Fibroblast of lung (primary cell): ENCODE measurements at regions not wholly inside any gene's neighbourhood (a gene's known extent, or its start where the extent isn't known, plus 50 kb on each side); places are given as distances from the start of the nearest gene placed in this dataset.

Experiments
- DNase-seq, 2 donors: peaks; one replicate each; pipeline versions ENCODE4 v3.0.0 to v3.0.0-alpha.2; 2010; ENCODE audit warnings: low read depth in 2 of 2
- H2AFZ ChIP-seq: 2 replicates; pipeline ENCODE4 v1.5.1; 2012; ENCODE audit warnings: low read length, control low read depth, inconsistent platforms
- H3K27ac ChIP-seq: 2 replicates; pipeline ENCODE4 v1.5.1; 2011; ENCODE audit warnings: low read length, control low read depth; ENCODE audit not compliant: insufficient read depth
- H3K27me3 ChIP-seq: 2 replicates; pipeline ENCODE4 v1.5.1; 2011; ENCODE audit warnings: mild to moderate bottlenecking, low read length; ENCODE audit not compliant: control insufficient read depth, insufficient read depth
- H3K36me3 ChIP-seq: 2 replicates; pipeline ENCODE4 v1.5.1; 2011; ENCODE audit warnings: low read length; ENCODE audit not compliant: control insufficient read depth, insufficient read depth
- H3K4me1 ChIP-seq: 2 replicates; pipeline ENCODE4 v1.5.1; 2011; ENCODE audit warnings: low read length; ENCODE audit not compliant: control insufficient read depth, insufficient read depth; ENCODE audit errors: extremely low read depth
- H3K4me2 ChIP-seq: 2 replicates; pipeline ENCODE4 v1.5.1; 2011; ENCODE audit warnings: low read length, control low read depth; ENCODE audit not compliant: insufficient read depth; ENCODE audit errors: extremely low read depth
- H3K4me3 ChIP-seq, 4 experiments: fragments of 200-600 bp in 1 of 4; sonication (generic) in 1 of 4; replicated peaks in 1 of 4; 2 replicates each; pipeline ENCODE4 v1.5.1; 2011 to 2016; ENCODE audit warnings: low read length in 4 of 4, low read depth in 3 of 4, mild to moderate bottlenecking in 3 of 4, control low read depth in 2 of 4, inconsistent platforms in 1 of 4, mixed read lengths in 1 of 4; ENCODE audit not compliant: insufficient read depth in 1 of 4; ENCODE audit errors: control extremely low read depth in 1 of 4
- H3K79me2 ChIP-seq: 2 replicates; pipeline ENCODE4 v1.5.1; 2012; ENCODE audit warnings: mild to moderate bottlenecking, low read length, inconsistent platforms; ENCODE audit not compliant: control insufficient read depth, insufficient read depth
- H3K9ac ChIP-seq: 2 replicates; pipeline ENCODE4 v1.5.1; 2011; ENCODE audit warnings: mild to moderate bottlenecking, low read length, control low read depth; ENCODE audit not compliant: insufficient read depth
- H3K9me3 ChIP-seq: 2 replicates; pipeline ENCODE4 v1.5.1; 2012; ENCODE audit warnings: low read depth, low read length; ENCODE audit not compliant: control insufficient read depth, insufficient read depth
- H4K20me1 ChIP-seq: 2 replicates; pipeline ENCODE4 v1.5.1; 2011; ENCODE audit warnings: low read length; ENCODE audit not compliant: control insufficient read depth, insufficient read depth; ENCODE audit errors: extremely low read depth
- CTCF ChIP-seq, 2 donors: IDR thresholded peaks in 1 of 2; conservative IDR thresholded peaks in 1 of 2; 1 replicate in 1 of 2; 2 replicates in 1 of 2; pipeline ENCODE4 v1.5.1; 2011 to 2012; ENCODE audit warnings: low read length in 2 of 2, control low read depth in 1 of 2, inconsistent platforms in 1 of 2, low read depth in 1 of 2, mild to moderate bottlenecking in 1 of 2
- EZH2 ChIP-seq: IDR thresholded peaks from 2 replicates; pipeline ENCODE4 v1.5.1; 2012; ENCODE audit warnings: low read length, control low read depth, mild to moderate bottlenecking; ENCODE audit errors: missing control alignments

DNA sequence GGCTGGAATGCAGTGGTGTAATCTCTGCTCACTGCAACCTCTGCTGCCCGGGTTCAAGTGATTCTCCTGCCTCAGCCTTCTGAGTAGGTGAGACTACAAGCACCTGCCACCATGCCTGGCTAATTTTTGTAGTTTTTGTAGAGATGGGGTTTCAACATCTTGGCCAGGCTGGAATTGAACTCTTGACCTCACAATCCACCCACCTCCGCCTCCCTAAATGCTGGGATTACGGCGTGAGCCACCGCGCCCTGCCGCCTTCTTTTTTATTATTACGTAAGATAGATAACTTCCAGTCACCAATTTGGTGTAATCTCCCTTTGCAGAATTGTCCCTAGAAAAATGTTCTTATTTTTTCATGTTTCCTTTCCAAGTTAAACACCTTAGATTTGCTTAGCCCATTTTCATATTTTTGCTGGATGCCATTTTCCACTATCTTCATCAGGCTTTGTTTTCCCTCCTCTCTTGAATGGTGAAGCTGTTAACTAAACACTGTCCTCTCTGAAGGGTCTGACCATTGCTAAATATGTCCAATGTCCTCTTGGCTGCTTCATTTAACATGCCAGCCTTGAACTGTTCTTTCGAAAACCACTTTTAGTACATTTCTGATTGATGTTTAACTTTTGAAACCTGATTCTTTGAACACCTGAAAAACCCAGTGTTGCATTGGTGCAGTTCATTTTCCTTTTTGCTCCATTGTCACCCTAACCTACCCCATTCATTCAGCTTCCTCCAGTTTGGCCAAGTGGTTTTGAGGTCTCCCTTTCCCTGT, 135.1 kb upstream of the PIK3R1 start:
- no peak overlapping the region for H3K4me3 ChIP-seq
- H3K27ac ChIP-seq: no peak overlapping the region
- H3K36me3 ChIP-seq: no peaks in the 10 kb centered on the region
- H3K4me1 ChIP-seq: no peaks in the 10 kb centered on the region
- TF ChIP-seq EZH2 (no peak), CTCF (conservative IDR thresholded peaks at IDR 0.05 in 1 of 2, IDR thresholded peaks at IDR 0.05 in 1 of 2; ENCODE audit: low read depth in 1 of 2, low read length in 2 of 2) (no peak)
- no peaks in the 10 kb centered on the region for H3K79me2 ChIP-seq
- no peak overlapping the region for H2AFZ ChIP-seq
- no peaks in the 10 kb centered on the region for H3K27me3 ChIP-seq
- no peak overlapping the region for H3K4me2 ChIP-seq
- no peaks in the 10 kb centered on the region for H4K20me1 ChIP-seq
- H3K9me3 ChIP-seq: no peaks in the 10 kb centered on the region
- no peak overlapping the region for H3K9ac ChIP-seq
- DNase-seq: no peak

GRCh38 chr5:68077349-68077894, 138.1 kb upstream of the PIK3R1 start:
- Histone ChIP-seq H3K27me3 (no peaks in the 10 kb centered on the region), H3K79me2 (no peaks in the 10 kb centered on the region)
- TF ChIP-seq EZH2: no peak
- TF ChIP-seq CTCF (conservative IDR thresholded peaks at IDR 0.05 in 1 of 2, IDR thresholded peaks at IDR 0.05 in 1 of 2; ENCODE audit: low read depth in 1 of 2, low read length in 2 of 2): no peak

DNA sequence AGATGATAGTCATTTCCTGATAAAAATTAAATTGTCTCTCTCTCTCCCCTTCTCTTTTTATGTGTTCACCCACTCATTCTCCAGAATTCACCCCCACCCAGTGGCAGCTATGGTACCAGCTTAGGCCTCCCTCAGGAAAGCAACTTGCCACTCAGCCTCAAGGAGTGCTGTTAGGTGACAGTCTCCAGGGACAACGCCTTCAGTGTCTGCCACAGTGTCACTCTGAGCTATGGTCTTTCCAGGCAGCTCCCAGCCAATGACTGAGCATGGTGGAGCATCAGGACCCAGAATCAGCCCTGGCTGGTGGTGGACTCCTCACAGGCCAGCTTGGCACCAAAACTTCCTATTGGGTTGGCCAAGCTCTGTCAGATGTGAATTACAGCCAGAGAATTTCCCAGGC, 140.9 kb upstream of the PIK3R1 start:
- Histone ChIP-seq H3K27ac (no peak overlapping the region), H3K27me3 (no peaks in the 10 kb centered on the region), H3K4me3 (no peak overlapping the region), H3K4me1 (no peaks in the 10 kb centered on the region), H3K4me2 (no peak overlapping the region), H2AFZ (no peak overlapping the region), H3K9me3 (no peaks in the 10 kb centered on the region), H4K20me1 (no peaks in the 10 kb centered on the region), H3K9ac (no peak overlapping the region), H3K79me2 (no peaks in the 10 kb centered on the region), H3K36me3 (no peaks in the 10 kb centered on the region)
- TF ChIP-seq EZH2 (no peak), CTCF (conservative IDR thresholded peaks at IDR 0.05 in 1 of 2, IDR thresholded peaks at IDR 0.05 in 1 of 2; ENCODE audit: low read depth in 1 of 2, low read length in 2 of 2) (no peak)
- DNase-seq: no peak

More at GRCh38 chr5:68077349-68077894, 138.1 kb upstream of the PIK3R1 start:
- H3K4me1 ChIP-seq: no peaks in the 10 kb centered on the region
- H3K27ac ChIP-seq: no peak overlapping the region
- H2AFZ ChIP-seq: no peak overlapping the region
- no peak overlapping the region for H3K4me3 ChIP-seq
- no peaks in the 10 kb centered on the region for H4K20me1 ChIP-seq
- H3K4me2 ChIP-seq: no peak overlapping the region
- H3K36me3 ChIP-seq: no peaks in the 10 kb centered on the region
- no peak overlapping the region for H3K9ac ChIP-seq
- no peak for DNase-seq
- no peaks in the 10 kb centered on the region for H3K9me3 ChIP-seq
